B cell (primary cell): ENCODE measurements at regions not wholly inside any gene's neighbourhood (a gene's known extent, or its start where the extent isn't known, plus 50 kb on each side); places are given as distances from the start of the nearest gene placed in this dataset.
A peak's percentile ranks its signal among the peaks of the same experiment; 100 is the strongest.

ENCODE experiments used
- ATAC-seq: fragments of 200-7000 bp; cut with Tn5 transposase; one replicate; pipeline ENCODE4 v1.10.0; 2021; ENCODE audit warnings: low read depth, mild to moderate bottlenecking, moderate number of reproducible peaks, moderate library complexity
- CTCF ChIA-PET: fragments of 350-600 bp; sonication (Branson Sonifier 250); formaldehyde crosslinking; loops from one replicate; lab custom pipeline; 2021; ENCODE audit warnings: antibody characterized with exemption, inconsistent platforms; lab: Charles Lee
- POLR2A ChIA-PET: fragments of 350-600 bp; sonication (Branson Sonifier 250); formaldehyde crosslinking; loops from one replicate; lab custom pipeline; 2021; ENCODE audit warnings: antibody characterized with exemption; lab: Charles Lee
- DNase-seq: peaks from one replicate; pipeline ENCODE4 v3.0.0; 2013
- H2AFZ ChIP-seq: 2 replicates; pipeline ENCODE4 v1.6.1; 2012; ENCODE audit warnings: mild to moderate bottlenecking, low read depth, low read length; ENCODE audit not compliant: insufficient read depth, poor library complexity, severe bottlenecking
- H3K27ac ChIP-seq, 2 donors: 1 replicate in 1 of 2; 2 replicates in 1 of 2; pipeline ENCODE4 v1.5.1; 2012 to 2013; ENCODE audit warnings: low read length in 2 of 2, mild to moderate bottlenecking in 2 of 2, moderate library complexity in 1 of 2
- H3K27me3 ChIP-seq, 4 experiments: fragments of 200-600 bp in 1 of 4; sonication (generic) in 1 of 4; replicated peaks in 1 of 4; 1 replicate in 2 of 4; 2 replicates in 2 of 4; pipeline versions ENCODE4 v1.6.1 to v1.7.0; 2013 to 2016; ENCODE audit warnings: low read length in 3 of 4, mild to moderate bottlenecking in 2 of 4, mixed read lengths in 1 of 4, moderate library complexity in 1 of 4; ENCODE audit not compliant: insufficient read depth in 4 of 4, control insufficient read depth in 3 of 4; ENCODE audit errors: control extremely low read depth in 1 of 4
- H3K36me3 ChIP-seq, 2 experiments: replicated peaks in 1 of 2; 1 replicate in 1 of 2; 2 replicates in 1 of 2; pipeline versions ENCODE4 v1.6.1 to v1.7.1; 2013; ENCODE audit warnings: low read length in 1 of 2; ENCODE audit not compliant: insufficient read depth in 2 of 2, control insufficient read depth in 1 of 2; ENCODE audit errors: control extremely low read depth in 1 of 2, extremely low read depth in 1 of 2
- H3K4me1 ChIP-seq, 2 donors: fragments of 200-600 bp in 1 of 2; sonication (generic) in 1 of 2; 1 replicate in 1 of 2; 2 replicates in 1 of 2; pipeline versions ENCODE4 v1.5.1 to v1.6.1; 2013 to 2017; ENCODE audit warnings: low read length in 2 of 2; ENCODE audit not compliant: control insufficient read depth in 2 of 2, insufficient read depth in 2 of 2
- H3K4me2 ChIP-seq: replicated peaks from 2 replicates; pipeline ENCODE3; 2012; ENCODE audit warnings: mild to moderate bottlenecking, low read depth, low read length; ENCODE audit not compliant: poor library complexity, severe bottlenecking
- H3K4me3 ChIP-seq, 5 experiments: fragments of 200-600 bp in 1 of 5; sonication (generic) in 1 of 5; 1 replicate in 3 of 5; 2 replicates in 2 of 5; pipeline versions ENCODE4 v1.5.1 to v1.7.0; 2011 to 2016; ENCODE audit warnings: low read length in 4 of 5, mild to moderate bottlenecking in 4 of 5, low read depth in 2 of 5, control low read depth in 1 of 5, moderate library complexity in 1 of 5; ENCODE audit not compliant: insufficient read depth in 1 of 5; ENCODE audit errors: control extremely low read depth in 1 of 5, extremely low read depth in 1 of 5
- H3K79me2 ChIP-seq: fragments of 200-600 bp; sonication (generic); one replicate; pipeline ENCODE4 v1.6.0; 2016; ENCODE audit warnings: low read length; ENCODE audit not compliant: control insufficient read depth, insufficient read depth
- H3K9ac ChIP-seq: fragments of 200-600 bp; sonication (generic); 2 replicates; pipeline ENCODE4 v1.6.1; 2017; ENCODE audit warnings: mild to moderate bottlenecking, low read length, moderate library complexity
- H3K9me3 ChIP-seq, 3 donors: one replicate each; pipeline versions ENCODE4 v1.6.1 to v1.7.1; 2013; ENCODE audit warnings: low read length in 2 of 3; ENCODE audit not compliant: control insufficient read depth in 2 of 3, insufficient read depth in 1 of 3; ENCODE audit errors: control extremely low read depth in 1 of 3
- H4K20me1 ChIP-seq: 2 replicates; pipeline ENCODE4 v1.6.0; 2012; ENCODE audit warnings: mild to moderate bottlenecking, low read length; ENCODE audit not compliant: insufficient read depth, control insufficient read depth, poor library complexity, severe bottlenecking
- H3K27ac Mint-ChIP-seq: one replicate; pipeline ENCODE4 v1.8.0; 2021; ENCODE audit warnings: mixed read lengths
- H3K27me3 Mint-ChIP-seq: one replicate; pipeline ENCODE4 v1.8.0; 2021; ENCODE audit warnings: mixed read lengths
- H3K4me1 Mint-ChIP-seq: one replicate; pipeline ENCODE4 v1.8.0; 2021; ENCODE audit warnings: mixed read lengths
- H3K4me3 Mint-ChIP-seq: one replicate; pipeline ENCODE4 v1.8.0; 2021; ENCODE audit warnings: mixed read lengths
- H3K9me3 Mint-ChIP-seq: one replicate; pipeline ENCODE4 v1.8.0; 2022; ENCODE audit warnings: mixed read lengths; ENCODE audit not compliant: insufficient read depth
- CTCF ChIP-seq: fragments of 200-600 bp; IDR thresholded peaks from one replicate; pipeline ENCODE4 v1.8.0; 2022; ENCODE audit warnings: antibody characterized with exemption, mild to moderate bottlenecking
- EZH2 ChIP-seq: IDR thresholded peaks from 2 replicates; pipeline ENCODE4 v1.6.1; 2012; ENCODE audit warnings: borderline replicate concordance, low read depth, mild to moderate bottlenecking, moderate library complexity, low read length; ENCODE audit not compliant: insufficient read depth, poor library complexity, severe bottlenecking
- WGBS: methylation state at CpG from one replicate; pipeline ENCODE4 v1.1.5; 2013; ENCODE audit warnings: missing lambda C conversion rate; ENCODE audit not compliant: insufficient coverage; 5-methylcytosine and 5-hydroxymethylcytosine counted together
- intact Hi-C: fragments of 100-400 bp; cut with micrococcal nuclease; formaldehyde crosslinking; loops from one replicate; pipeline ENCODE4 v1.10.0; 2022

- peak; percentile 25 for DNase-seq
- H3K4me1 ChIP-seq = peaks cover 0 to 4% of the 10 kb centered on the region in 2 donors
- ChIA-PET CTCF (interaction anchor here (0.7 to 1.5 kb wide), 4 partner anchors 12 to 1032 kb away, joined by 3 read pairs; no protein-coding TSS in a partner anchor), POLR2A (no interaction called here)
- no peak overlapping the region for H3K4me3 Mint-ChIP-seq
- intact Hi-C loops = no loop called here
- TF ChIP-seq CTCF (peak; percentile 71), EZH2 (no peak)
- H3K4me3 ChIP-seq = no peak overlapping the region
- H3K27ac ChIP-seq = no peak overlapping the region
- no peak overlapping the region for H3K27ac Mint-ChIP-seq
- H4K20me1 ChIP-seq = no peaks in the 10 kb centered on the region
- no peaks in the 10 kb centered on the region for H3K36me3 ChIP-seq
- no peak overlapping the region for H3K9ac ChIP-seq
- peak overlapping the region; percentile 11 for H2AFZ ChIP-seq
- peaks cover 5% of the 10 kb centered on the region for H3K4me1 Mint-ChIP-seq
- no peaks in the 10 kb centered on the region for H3K79me2 ChIP-seq
- peaks cover 2% of the 10 kb centered on the region for H3K27me3 Mint-ChIP-seq
- 0% methylated on average over 1 of the region's 4 CpGs for WGBS
- ATAC-seq = no peak
- peak overlapping the region; percentile 42 for H3K4me2 ChIP-seq
- no peaks in the 10 kb centered on the region for H3K27me3 ChIP-seq
- H3K9me3 ChIP-seq = peaks cover 0 to 3% (median 0%) of the 10 kb centered on the region in 3 donors
- no peaks in the 10 kb centered on the region for H3K9me3 Mint-ChIP-seq
Measured at GRCh38 chr4:16289897-16290554, 63.8 kb upstream of the TAPT1 start.

- Mint-ChIP-seq H3K27me3 (peaks cover 10% of the 10 kb centered on the region), H3K4me3 (no peak overlapping the region), H3K4me1 (no peaks in the 10 kb centered on the region), H3K9me3 (peaks cover 10% of the 10 kb centered on the region), H3K27ac (no peak overlapping the region)
- Histone ChIP-seq H3K79me2 (no peaks in the 10 kb centered on the region), H3K36me3 (no peaks in the 10 kb centered on the region), H3K4me2 (no peak overlapping the region), H3K27me3 (peaks cover 0 to 3% (median 0%) of the 10 kb centered on the region in 4 experiments), H3K27ac (no peak overlapping the region), H2AFZ (no peak overlapping the region), H4K20me1 (no peaks in the 10 kb centered on the region), H3K4me3 (no peak overlapping the region), H3K9me3 (peaks cover 0 to 12% (median 10%) of the 10 kb centered on the region in 3 donors), H3K9ac (no peak overlapping the region), H3K4me1 (no peaks in the 10 kb centered on the region)
- intact Hi-C loops = no loop called here
- ATAC-seq (no peak), DNase-seq (no peak)
- ChIA-PET POLR2A (no interaction called here), CTCF (no interaction called here)
- 86% methylated on average over 1 of the region's 3 CpGs for WGBS
- TF ChIP-seq EZH2 (no peak), CTCF (no peak)
Measured at GRCh38 chr4:16284050-16284449, 57.8 kb upstream of the TAPT1 start.
